ENCODE measurements at regions not wholly inside any gene's neighbourhood (a gene's known extent, or its start where the extent isn't known, plus 50 kb on each side); places are given as distances from the start of the nearest gene placed in this dataset.

DNA sequence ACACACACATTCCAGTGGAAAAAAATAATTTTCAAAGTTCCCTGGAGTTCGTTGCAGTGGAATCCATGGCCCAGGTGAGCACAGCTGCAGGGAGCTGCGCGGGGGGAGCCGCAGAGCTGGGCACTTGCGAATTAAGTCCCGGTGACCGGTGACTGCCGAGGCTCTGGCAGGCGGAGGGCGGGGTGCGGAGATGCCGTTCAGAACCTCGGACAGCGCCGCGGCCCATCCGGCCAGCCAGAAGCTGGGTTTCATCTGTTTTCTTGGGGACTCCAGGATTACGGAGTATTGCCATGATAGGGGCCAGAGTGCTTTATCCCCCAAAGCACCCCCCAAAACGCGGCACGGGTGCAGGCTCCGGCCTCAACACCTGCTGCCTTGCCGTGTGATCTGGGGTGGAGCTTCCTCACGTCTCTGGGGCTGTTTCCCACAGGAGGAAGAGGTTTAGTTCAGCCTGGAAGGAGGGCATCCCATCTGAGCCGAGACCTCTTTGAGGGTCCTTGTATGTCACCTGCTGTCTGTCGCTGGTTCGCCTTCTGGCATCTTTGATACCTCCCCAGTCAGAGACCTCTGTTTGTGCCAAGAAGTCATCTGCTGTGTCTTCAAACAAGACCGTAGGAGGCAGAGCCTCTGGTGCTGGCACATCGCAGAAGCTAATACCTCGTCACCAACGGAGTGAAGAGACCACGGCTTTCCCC lies 99.4 kb downstream of the YTHDF1 start (continued):
- TF ChIP-seq, protein P1, sequence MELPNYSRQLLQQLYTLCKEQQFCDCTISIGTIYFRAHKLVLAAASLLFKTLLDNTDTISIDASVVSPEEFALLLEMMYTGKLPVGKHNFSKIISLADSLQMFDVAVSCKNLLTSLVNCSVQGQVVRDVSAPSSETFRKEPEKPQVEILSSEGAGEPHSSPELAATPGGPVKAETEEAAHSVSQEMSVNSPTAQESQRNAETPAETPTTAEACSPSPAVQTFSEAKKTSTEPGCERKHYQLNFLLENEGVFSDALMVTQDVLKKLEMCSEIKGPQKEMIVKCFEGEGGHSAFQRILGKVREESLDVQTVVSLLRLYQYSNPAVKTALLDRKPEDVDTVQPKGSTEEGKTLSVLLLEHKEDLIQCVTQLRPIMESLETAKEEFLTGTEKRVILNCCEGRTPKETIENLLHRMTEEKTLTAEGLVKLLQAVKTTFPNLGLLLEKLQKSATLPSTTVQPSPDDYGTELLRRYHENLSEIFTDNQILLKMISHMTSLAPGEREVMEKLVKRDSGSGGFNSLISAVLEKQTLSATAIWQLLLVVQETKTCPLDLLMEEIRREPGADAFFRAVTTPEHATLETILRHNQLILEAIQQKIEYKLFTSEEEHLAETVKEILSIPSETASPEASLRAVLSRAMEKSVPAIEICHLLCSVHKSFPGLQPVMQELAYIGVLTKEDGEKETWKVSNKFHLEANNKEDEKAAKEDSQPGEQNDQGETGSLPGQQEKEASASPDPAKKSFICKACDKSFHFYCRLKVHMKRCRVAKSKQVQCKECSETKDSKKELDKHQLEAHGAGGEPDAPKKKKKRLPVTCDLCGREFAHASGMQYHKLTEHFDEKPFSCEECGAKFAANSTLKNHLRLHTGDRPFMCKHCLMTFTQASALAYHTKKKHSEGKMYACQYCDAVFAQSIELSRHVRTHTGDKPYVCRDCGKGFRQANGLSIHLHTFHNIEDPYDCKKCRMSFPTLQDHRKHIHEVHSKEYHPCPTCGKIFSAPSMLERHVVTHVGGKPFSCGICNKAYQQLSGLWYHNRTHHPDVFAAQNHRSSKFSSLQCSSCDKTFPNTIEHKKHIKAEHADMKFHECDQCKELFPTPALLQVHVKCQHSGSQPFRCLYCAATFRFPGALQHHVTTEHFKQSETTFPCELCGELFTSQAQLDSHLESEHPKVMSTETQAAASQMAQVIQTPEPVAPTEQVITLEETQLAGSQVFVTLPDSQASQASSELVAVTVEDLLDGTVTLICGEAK (IDR thresholded peaks at IDR 0.05) = peak; percentile 74
- TF ChIP-seq, protein P1 (CRISPR knock-in tag; IDR thresholded peaks at IDR 0.05) = no peak
- no peak for TF ChIP-seq PHB (CRISPR knock-in tag; IDR thresholded peaks at IDR 0.05)
- no peak for TF ChIP-seq ZNF551 (CRISPR knock-in tag; IDR thresholded peaks at IDR 0.05)
- TF ChIP-seq EHMT2 (IDR thresholded peaks at IDR 0.05) = peak; percentile 94
- no peak for TF ChIP-seq NCOA4 (IDR thresholded peaks at IDR 0.05; ENCODE audit: partially characterized antibody)
- TF ChIP-seq, protein P2, sequence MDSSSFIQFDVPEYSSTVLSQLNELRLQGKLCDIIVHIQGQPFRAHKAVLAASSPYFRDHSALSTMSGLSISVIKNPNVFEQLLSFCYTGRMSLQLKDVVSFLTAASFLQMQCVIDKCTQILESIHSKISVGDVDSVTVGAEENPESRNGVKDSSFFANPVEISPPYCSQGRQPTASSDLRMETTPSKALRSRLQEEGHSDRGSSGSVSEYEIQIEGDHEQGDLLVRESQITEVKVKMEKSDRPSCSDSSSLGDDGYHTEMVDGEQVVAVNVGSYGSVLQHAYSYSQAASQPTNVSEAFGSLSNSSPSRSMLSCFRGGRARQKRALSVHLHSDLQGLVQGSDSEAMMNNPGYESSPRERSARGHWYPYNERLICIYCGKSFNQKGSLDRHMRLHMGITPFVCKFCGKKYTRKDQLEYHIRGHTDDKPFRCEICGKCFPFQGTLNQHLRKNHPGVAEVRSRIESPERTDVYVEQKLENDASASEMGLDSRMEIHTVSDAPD (CRISPR knock-in tag; IDR thresholded peaks at IDR 0.05) = no peak

All from K562 (cell line).